Thyroid gland (tissue), 4 donors: ENCODE measurements at regions not wholly inside any gene's neighbourhood (a gene's known extent, or its start where the extent isn't known, plus 50 kb on each side); places are given as distances from the start of the nearest gene placed in this dataset.

Source experiments
- POLR2A ChIP-seq, 2 donors: fragments of 450-650 bp; IDR thresholded peaks; one replicate each; pipeline ENCODE4 v1.6.1; 2017; ENCODE audit warnings: antibody characterized with exemption in 2 of 2, mild to moderate bottlenecking in 2 of 2, moderate library complexity in 1 of 2
- TF ChIP-seq, protein P1 (sequence below), 6 experiments: fragments of 200-600 bp in 3 of 6; fragments of 450-650 bp in 3 of 6; sonication (generic) in 3 of 6; IDR thresholded peaks; one replicate each; pipeline ENCODE4 v1.5.1; 2016 to 2019; ENCODE audit warnings: antibody characterized with exemption in 6 of 6, mild to moderate bottlenecking in 2 of 6, inconsistent platforms in 1 of 6, moderate library complexity in 1 of 6

DNA sequence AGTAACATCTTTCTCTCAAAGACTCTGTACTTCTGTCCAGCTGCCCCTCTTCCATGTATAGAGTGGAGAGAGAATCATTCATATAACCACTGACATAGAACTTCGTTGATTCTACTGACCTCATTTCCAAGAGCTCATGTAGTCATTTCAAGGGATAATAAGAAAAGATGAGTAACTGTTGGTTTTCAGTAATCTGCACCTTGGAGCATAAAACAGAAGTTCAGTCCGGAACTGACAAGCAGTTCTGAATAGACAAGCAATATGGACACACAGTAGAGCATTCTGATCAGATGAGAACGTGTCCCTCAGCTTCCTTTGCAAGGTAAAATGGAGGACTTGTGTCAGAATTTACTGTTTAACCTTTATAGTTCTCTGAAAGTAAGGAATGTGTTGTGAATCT, 847.1 kb downstream of the REEP3 start:
- TF ChIP-seq, protein P1, sequence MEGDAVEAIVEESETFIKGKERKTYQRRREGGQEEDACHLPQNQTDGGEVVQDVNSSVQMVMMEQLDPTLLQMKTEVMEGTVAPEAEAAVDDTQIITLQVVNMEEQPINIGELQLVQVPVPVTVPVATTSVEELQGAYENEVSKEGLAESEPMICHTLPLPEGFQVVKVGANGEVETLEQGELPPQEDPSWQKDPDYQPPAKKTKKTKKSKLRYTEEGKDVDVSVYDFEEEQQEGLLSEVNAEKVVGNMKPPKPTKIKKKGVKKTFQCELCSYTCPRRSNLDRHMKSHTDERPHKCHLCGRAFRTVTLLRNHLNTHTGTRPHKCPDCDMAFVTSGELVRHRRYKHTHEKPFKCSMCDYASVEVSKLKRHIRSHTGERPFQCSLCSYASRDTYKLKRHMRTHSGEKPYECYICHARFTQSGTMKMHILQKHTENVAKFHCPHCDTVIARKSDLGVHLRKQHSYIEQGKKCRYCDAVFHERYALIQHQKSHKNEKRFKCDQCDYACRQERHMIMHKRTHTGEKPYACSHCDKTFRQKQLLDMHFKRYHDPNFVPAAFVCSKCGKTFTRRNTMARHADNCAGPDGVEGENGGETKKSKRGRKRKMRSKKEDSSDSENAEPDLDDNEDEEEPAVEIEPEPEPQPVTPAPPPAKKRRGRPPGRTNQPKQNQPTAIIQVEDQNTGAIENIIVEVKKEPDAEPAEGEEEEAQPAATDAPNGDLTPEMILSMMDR (IDR thresholded peaks at IDR 0.05) = no peak
- TF ChIP-seq POLR2A (IDR thresholded peaks at IDR 0.05) = no peak
